Gastrocnemius medialis (tissue), 4 donors: ENCODE measurements at regions not wholly inside any gene's neighbourhood (a gene's known extent, or its start where the extent isn't known, plus 50 kb on each side); places are given as distances from the start of the nearest gene placed in this dataset.
A peak's percentile ranks its signal among the peaks of the same experiment; 100 is the strongest.

ENCODE experiments used
- ATAC-seq, 2 donors: fragments of 150-250 bp; one replicate each; pipeline ENCODE4 v1.9.1; 2016
- DNase-seq, 2 donors: peaks; one replicate each; pipeline ENCODE4 v3.0.0-alpha.2; 2019
- H3K27ac ChIP-seq, 4 donors: fragments of 200-600 bp; sonication (generic); 1 replicate in 1 of 4; 2 replicates in 3 of 4; pipeline ENCODE4 v1.5.1; 2016 to 2018; ENCODE audit warnings: mild to moderate bottlenecking in 2 of 4, moderate library complexity in 1 of 4
- H3K27me3 ChIP-seq, 3 donors: fragments of 200-600 bp; sonication (generic) in 2 of 3; 1 replicate in 1 of 3; 2 replicates in 2 of 3; pipeline versions ENCODE4 v1.5.1 to v1.6.0; 2016 to 2019; ENCODE audit warnings: mild to moderate bottlenecking in 1 of 3, moderate library complexity in 1 of 3
- H3K36me3 ChIP-seq, 2 donors: fragments of 200-600 bp; sonication (generic) in 1 of 2; one replicate each; pipeline ENCODE4 v1.5.1; 2017 to 2018
- H3K4me1 ChIP-seq, 2 donors: fragments of 200-600 bp; sonication (generic) in 1 of 2; one replicate each; pipeline ENCODE4 v1.5.1; 2016 to 2017; ENCODE audit warnings: mild to moderate bottlenecking in 2 of 2
- H3K4me3 ChIP-seq, 4 donors: fragments of 200-600 bp; sonication (generic) in 3 of 4; 1 replicate in 1 of 4; 2 replicates in 3 of 4; pipeline ENCODE4 v1.5.1; 2016 to 2019; ENCODE audit warnings: mild to moderate bottlenecking in 2 of 4
- H3K9me3 ChIP-seq, 3 donors: fragments of 200-600 bp; sonication (generic) in 2 of 3; 1 replicate in 1 of 3; 2 replicates in 2 of 3; pipeline ENCODE4 v1.5.1; 2016 to 2019
- CTCF ChIP-seq, 5 experiments: fragments of 450-650 bp in 3 of 5; fragments of 200-600 bp in 2 of 5; sonication (generic) in 2 of 5; IDR thresholded peaks in 4 of 5; conservative IDR thresholded peaks in 1 of 5; 1 replicate in 4 of 5; 2 replicates in 1 of 5; pipeline ENCODE4 v1.5.1; 2016 to 2019; ENCODE audit warnings: antibody characterized with exemption in 5 of 5, mild to moderate bottlenecking in 3 of 5, moderate library complexity in 3 of 5
- POLR2A ChIP-seq, 2 donors: fragments of 450-650 bp; IDR thresholded peaks; one replicate each; pipeline ENCODE4 v1.6.1; 2017; ENCODE audit warnings: antibody characterized with exemption in 2 of 2, mild to moderate bottlenecking in 2 of 2, moderate library complexity in 2 of 2
- in situ Hi-C, 4 donors: fragments of 200-750 bp; cut with MboI; loops; one replicate each; pipeline versions ENCODE4 v1.15.0 to v1.8.0; 2017; ENCODE audit warnings: low sequenced_read_pairs in 4 of 4
- intact Hi-C: fragments of 100-400 bp; cut with DNase I; formaldehyde crosslinking; loops from one replicate; pipeline ENCODE4 v1.15.1; 2023; ENCODE audit warnings: low total_unique reads

- no peaks in the 10 kb centered on the region for H3K27me3 ChIP-seq
- H3K4me1 ChIP-seq = peaks cover 11 to 17% of the 10 kb centered on the region in 2 donors
- H3K36me3 ChIP-seq = no peaks in the 10 kb centered on the region
- ATAC-seq = no peak
- no peaks in the 10 kb centered on the region for H3K9me3 ChIP-seq
- in situ Hi-C loops = no loop called here
- H3K27ac ChIP-seq = no peak overlapping the region
- TF ChIP-seq CTCF (IDR thresholded peaks at IDR 0.05 in 4 of 5, conservative IDR thresholded peaks at IDR 0.05 in 1 of 5) = no peak
- TF ChIP-seq POLR2A (IDR thresholded peaks at IDR 0.05) = no peak
- intact Hi-C loops = no loop called here
- no peak overlapping the region for H3K4me3 ChIP-seq
- no peak for DNase-seq
These were observed 287.1 kb downstream of the LTN1 start for GRCh38 chr21:28705616-28706015.

DNA sequence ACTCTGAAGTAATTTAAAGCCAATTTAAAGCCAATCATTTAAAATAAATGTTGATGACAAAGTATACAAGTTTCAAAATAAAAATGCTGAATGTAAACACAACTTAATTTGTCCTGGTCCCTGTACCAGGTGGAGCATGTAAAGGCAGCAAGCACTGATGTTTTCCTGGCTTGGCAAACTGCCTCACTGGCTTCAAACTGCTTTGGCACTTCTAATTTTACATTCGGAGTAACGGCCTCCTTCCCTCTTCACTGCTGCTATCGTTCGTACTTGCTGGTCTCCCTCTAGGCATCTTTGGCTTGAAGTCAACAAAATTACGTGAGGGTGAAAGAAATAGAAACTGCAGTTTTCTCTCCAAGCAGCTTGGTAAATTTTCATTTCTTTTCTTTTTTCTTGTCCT, 287.9 kb downstream of the LTN1 start:
- ATAC-seq (no peak), DNase-seq (peak; percentile 15)
- intact Hi-C loops = no loop called here
- H3K27me3 ChIP-seq = no peaks in the 10 kb centered on the region
- H3K36me3 ChIP-seq = no peaks in the 10 kb centered on the region
- peaks cover 18 to 25% of the 10 kb centered on the region in 2 donors for H3K4me1 ChIP-seq
- in situ Hi-C loops = no loop called here
- TF ChIP-seq POLR2A (IDR thresholded peaks at IDR 0.05) = no peak
- no peak for TF ChIP-seq CTCF (IDR thresholded peaks at IDR 0.05 in 4 of 5, conservative IDR thresholded peaks at IDR 0.05 in 1 of 5)
- no peak overlapping the region for H3K4me3 ChIP-seq
- H3K27ac ChIP-seq = no peak overlapping the region
- H3K9me3 ChIP-seq = no peaks in the 10 kb centered on the region

DNA sequence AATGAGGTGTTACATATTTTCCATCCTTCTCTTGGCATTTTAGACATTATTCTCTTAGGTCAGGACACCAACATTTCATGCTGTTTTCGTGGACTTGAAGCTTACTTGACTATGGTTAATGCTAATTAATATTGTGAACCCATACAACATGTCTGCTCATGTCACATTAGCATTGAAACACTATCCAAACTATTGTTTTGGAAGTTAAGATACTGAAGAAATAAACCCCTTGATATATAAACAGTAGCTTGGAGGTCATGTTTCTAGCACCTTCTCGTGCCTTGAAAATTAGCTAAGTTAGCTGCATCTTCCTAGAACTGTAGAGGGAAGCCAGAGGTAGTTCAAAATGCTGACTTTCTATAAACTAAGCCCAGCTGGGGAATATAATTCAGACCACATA, 288.8 kb downstream of the LTN1 start:
- in situ Hi-C loops (no loop called here), intact Hi-C loops (no loop called here)
- ATAC-seq = no peak
- DNase-seq = no peak
- Histone ChIP-seq H3K27me3 (no peaks in the 10 kb centered on the region), H3K27ac (no peak overlapping the region), H3K36me3 (no peaks in the 10 kb centered on the region), H3K4me3 (no peak overlapping the region), H3K9me3 (no peaks in the 10 kb centered on the region), H3K4me1 (peaks cover 24 to 31% of the 10 kb centered on the region in 2 donors)
- TF ChIP-seq POLR2A (IDR thresholded peaks at IDR 0.05) (no peak), CTCF (IDR thresholded peaks at IDR 0.05 in 4 of 5, conservative IDR thresholded peaks at IDR 0.05 in 1 of 5) (no peak)

GRCh38 chr21:28699596-28700259, 292.9 kb downstream of the LTN1 start:
- no peak for DNase-seq
- in situ Hi-C loops = no loop called here

More at GRCh38 chr21:28699596-28700259, 292.9 kb downstream of the LTN1 start:
- Histone ChIP-seq H3K4me1 (peaks cover 20 to 27% of the 10 kb centered on the region in 2 donors), H3K4me3 (no peak overlapping the region), H3K27ac (peak overlapping the region in 1 of 4 donors; percentile 10), H3K9me3 (no peaks in the 10 kb centered on the region), H3K27me3 (no peaks in the 10 kb centered on the region), H3K36me3 (no peaks in the 10 kb centered on the region)
- TF ChIP-seq CTCF (IDR thresholded peaks at IDR 0.05 in 4 of 5, conservative IDR thresholded peaks at IDR 0.05 in 1 of 5) (no peak), POLR2A (IDR thresholded peaks at IDR 0.05) (no peak)
- ATAC-seq = peak; percentile 84 to 91
- intact Hi-C loops = no loop called here
